GM12878 (cell line): ENCODE measurements at regions not wholly inside any gene's neighbourhood (a gene's known extent, or its start where the extent isn't known, plus 50 kb on each side); places are given as distances from the start of the nearest gene placed in this dataset.

ENCODE experiments used
- ATAC-seq: fragments of 200-7000 bp; cut with Tn5 transposase; 3 replicates; pipeline ENCODE4 v1.9.1; 2020; ENCODE audit warnings: mild to moderate bottlenecking, moderate library complexity
- BruUV-seq: library from RNA; stranded (reverse); fragments of 400-500 nt; replicated peaks from 2 replicates; lab custom pipeline; 2021; lab: Mats Ljungman, UMichigan
- CTCF ChIA-PET: fragments of 300-600 bp; sonication (Branson Sonifier 250); formaldehyde crosslinking; extraction: SDS; loops from one replicate; lab custom pipeline; 2021; ENCODE audit warnings: inconsistent platforms; lab: Yijun Ruan, JAX
- POLR2A ChIA-PET: fragments of 350-600 bp; formaldehyde crosslinking; extraction: SDS; loops from one replicate; lab custom pipeline; 2021; ENCODE audit warnings: inconsistent platforms; lab: Charles Lee
- RAD21 ChIA-PET: fragments of 300-600 bp; sonication (Branson Sonifier 250); formaldehyde crosslinking; loops from one replicate; lab custom pipeline; 2023; ENCODE audit warnings: antibody characterized with exemption; ENCODE audit not compliant: unreplicated experiment; lab: Charles Lee
- SMC1A ChIA-PET: fragments of 300-600 bp; sonication (Branson Sonifier 250); formaldehyde crosslinking; loops from one replicate; lab custom pipeline; 2023; ENCODE audit not compliant: unreplicated experiment, uncharacterized antibody; lab: Charles Lee
- DNase-seq: peaks from one replicate; pipeline ENCODE4 v3.0.0-alpha.2; 2011; ENCODE audit warnings: low read depth, low spot score
- FAIRE-seq: peaks from 3 replicates; lab custom pipeline; 2011; peaks lifted over from hg19 to GRCh38; lab: Jason Lieb, UNC
- H2AFZ ChIP-seq: 2 replicates; pipeline ENCODE4 v1.6.0; 2011; ENCODE audit warnings: low read depth, low read length, control low read depth; ENCODE audit not compliant: control insufficient read depth
- H3K27ac ChIP-seq: 2 replicates; pipeline ENCODE4 v1.5.1; 2011; ENCODE audit warnings: control low read depth; ENCODE audit not compliant: control insufficient read depth, insufficient read depth
- H3K27me3 ChIP-seq, 2 experiments: replicated peaks in 1 of 2; 2 replicates each; pipeline versions ENCODE4 v1.6.0 to v1.6.1; 2011; ENCODE audit warnings: low read length in 1 of 2; ENCODE audit not compliant: control insufficient read depth in 2 of 2, insufficient read depth in 2 of 2
- H3K36me3 ChIP-seq, 2 experiments: 2 replicates each; pipeline ENCODE4 v1.5.1; 2011; ENCODE audit warnings: low read length in 1 of 2; ENCODE audit not compliant: control insufficient read depth in 2 of 2, insufficient read depth in 2 of 2
- H3K4me1 ChIP-seq: 2 replicates; pipeline ENCODE4 v1.6.1; 2011; ENCODE audit warnings: mild to moderate bottlenecking, low read length, moderate library complexity, mixed read lengths; ENCODE audit not compliant: control insufficient read depth, insufficient read depth
- H3K4me2 ChIP-seq: 2 replicates; pipeline ENCODE4 v1.6.0; 2011; ENCODE audit warnings: control low read depth; ENCODE audit not compliant: control insufficient read depth, insufficient read depth
- H3K4me3 ChIP-seq: fragments of 200-600 bp; sonication (generic); 2 replicates; pipeline ENCODE4 v1.5.1; 2016
- H3K79me2 ChIP-seq: 2 replicates; pipeline ENCODE4 v1.6.0; 2011; ENCODE audit warnings: low read length; ENCODE audit not compliant: control insufficient read depth, insufficient read depth
- H3K9ac ChIP-seq: 2 replicates; pipeline ENCODE4 v1.8.0; 2011; ENCODE audit warnings: low read length, control low read depth, mixed read lengths; ENCODE audit not compliant: control insufficient read depth, insufficient read depth
- H3K9me3 ChIP-seq: replicated peaks from 3 replicates; pipeline ENCODE4 v1.5.1; 2011; ENCODE audit warnings: mild to moderate bottlenecking, low read length; ENCODE audit not compliant: control insufficient read depth, insufficient read depth
- H4K20me1 ChIP-seq: 2 replicates; pipeline ENCODE4 v1.6.0; 2011; ENCODE audit not compliant: control insufficient read depth, insufficient read depth
- CEBPB ChIP-seq, 2 experiments: fragments of 150-350 bp in 1 of 2; IDR thresholded peaks; 2 replicates each; pipeline ENCODE4 v1.6.1; 2012 to 2014; ENCODE audit warnings: low read depth in 2 of 2, low read length in 2 of 2, borderline replicate concordance in 1 of 2, inconsistent platforms in 1 of 2
- CHD2 ChIP-seq: IDR thresholded peaks from 2 replicates; pipeline ENCODE4 v1.6.1; 2011; ENCODE audit warnings: low read depth, low read length, improper control_type of control experiment, borderline replicate concordance
- ESRRA ChIP-seq: IDR thresholded peaks from 2 replicates; pipeline ENCODE4 v1.6.1; 2012; ENCODE audit warnings: mild to moderate bottlenecking, low read length, improper control_type of control experiment
- HDAC2 ChIP-seq: fragments of 200-600 bp; sonication (generic); IDR thresholded peaks from 2 replicates; pipeline ENCODE4 v1.6.1; 2017
- IRF4 ChIP-seq: IDR thresholded peaks from 2 replicates; pipeline ENCODE4 v1.6.1; 2011; ENCODE audit warnings: low read depth, low read length
- NFIC ChIP-seq: IDR thresholded peaks from 2 replicates; pipeline ENCODE4 v1.6.1; 2012; ENCODE audit warnings: low read depth, mild to moderate bottlenecking, inconsistent platforms, low read length, moderate library complexity
- REST ChIP-seq: IDR thresholded peaks from 2 replicates; pipeline ENCODE4 v1.6.1; 2012; ENCODE audit warnings: mild to moderate bottlenecking, low read depth, low read length
- SPI1 ChIP-seq: IDR thresholded peaks from 2 replicates; pipeline ENCODE4 v1.6.1; 2011; ENCODE audit warnings: low read depth, mild to moderate bottlenecking, low read length, moderate library complexity, borderline replicate concordance; ENCODE audit not compliant: insufficient read depth
- ZNF217 ChIP-seq: fragments of 450-650 bp; IDR thresholded peaks from 2 replicates; pipeline ENCODE4 v1.6.1; 2017; ENCODE audit warnings: antibody characterized with exemption, mild to moderate bottlenecking
- in situ Hi-C: fragments of 300-500 bp; cut with MboI; formaldehyde crosslinking; loops from 9 replicates; pipeline ENCODE4 v1.14.3; 2018; ENCODE audit warnings: mixed read lengths
- intact Hi-C: fragments of 100-400 bp; cut with micrococcal nuclease; formaldehyde crosslinking; loops from one replicate; pipeline ENCODE4 v1.14.2; 2022; ENCODE audit not compliant: unreplicated experiment
- TF ChIP-seq, protein P1 (sequence below): fragments of 450-650 bp; IDR thresholded peaks from 2 replicates; pipeline ENCODE4 v1.6.1; 2016; ENCODE audit warnings: mild to moderate bottlenecking
- TF ChIP-seq, protein P2 (sequence below): IDR thresholded peaks from 2 replicates; pipeline ENCODE4 v1.6.1; 2012; ENCODE audit warnings: low read depth, low read length, improper control_type of control experiment

DNA sequence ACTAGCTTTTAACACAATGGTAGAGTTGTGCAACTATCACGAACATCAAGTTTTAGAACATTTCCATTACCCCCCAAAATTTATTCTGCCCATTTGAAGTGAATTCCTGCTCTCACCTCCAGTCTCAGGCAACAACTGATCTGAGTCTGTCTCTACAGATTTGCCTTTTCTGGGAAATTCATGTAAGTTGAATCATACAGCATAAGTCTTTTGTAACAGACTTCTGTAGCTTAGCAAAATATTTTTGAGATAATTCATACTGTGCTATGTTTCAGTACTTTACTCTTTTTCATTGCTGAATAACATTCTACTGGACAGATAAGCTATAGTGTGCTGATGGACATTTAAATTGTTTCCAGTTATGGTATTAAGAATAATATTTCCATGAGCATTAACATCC is 447.3 kb upstream of the GJE1 start (continued):
- TF ChIP-seq REST, result no peak
- TF ChIP-seq NFIC, result no peak
- TF ChIP-seq ESRRA, result no peak
- TF ChIP-seq SPI1, result no peak
- TF ChIP-seq, protein P1, sequence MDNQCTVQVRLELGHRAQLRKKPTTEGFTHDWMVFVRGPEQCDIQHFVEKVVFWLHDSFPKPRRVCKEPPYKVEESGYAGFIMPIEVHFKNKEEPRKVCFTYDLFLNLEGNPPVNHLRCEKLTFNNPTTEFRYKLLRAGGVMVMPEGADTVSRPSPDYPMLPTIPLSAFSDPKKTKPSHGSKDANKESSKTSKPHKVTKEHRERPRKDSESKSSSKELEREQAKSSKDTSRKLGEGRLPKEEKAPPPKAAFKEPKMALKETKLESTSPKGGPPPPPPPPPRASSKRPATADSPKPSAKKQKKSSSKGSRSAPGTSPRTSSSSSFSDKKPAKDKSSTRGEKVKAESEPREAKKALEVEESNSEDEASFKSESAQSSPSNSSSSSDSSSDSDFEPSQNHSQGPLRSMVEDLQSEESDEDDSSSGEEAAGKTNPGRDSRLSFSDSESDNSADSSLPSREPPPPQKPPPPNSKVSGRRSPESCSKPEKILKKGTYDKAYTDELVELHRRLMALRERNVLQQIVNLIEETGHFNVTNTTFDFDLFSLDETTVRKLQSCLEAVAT, result no peak
- no peak for TF ChIP-seq ZNF217

DNA sequence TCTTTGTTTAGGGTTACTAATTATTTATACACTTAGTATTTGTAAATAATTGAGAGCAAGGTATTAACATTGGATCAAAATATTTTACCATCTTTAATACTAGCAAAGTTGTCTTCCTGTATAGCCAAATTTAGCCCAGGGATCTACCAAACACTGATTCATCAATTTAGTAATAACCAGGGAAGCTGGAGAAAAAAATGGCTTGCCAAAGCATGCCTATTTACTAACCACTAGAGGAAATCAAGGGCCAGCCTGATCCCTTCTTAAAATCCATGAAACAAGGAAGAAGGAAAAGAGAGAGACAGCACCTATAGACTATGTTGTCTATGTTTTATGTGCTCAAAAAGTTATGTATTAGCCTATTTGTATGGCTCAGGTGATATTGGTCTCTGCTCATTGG is 450.3 kb upstream of the GJE1 start:
- intact Hi-C loops, result no loop called here
- SMC1A ChIA-PET, result no interaction called here
- CTCF ChIA-PET, result no interaction called here
- Histone ChIP-seq H4K20me1 (no peaks in the 10 kb centered on the region), H3K9me3 (no peaks in the 10 kb centered on the region), H3K4me2 (no peak overlapping the region), H3K27ac (no peak overlapping the region), H2AFZ (no peak overlapping the region), H3K9ac (no peak overlapping the region), H3K79me2 (no peaks in the 10 kb centered on the region), H3K4me3 (no peak overlapping the region), H3K36me3 (no peaks in the 10 kb centered on the region), H3K27me3 (no peaks in the 10 kb centered on the region), H3K4me1 (no peaks in the 10 kb centered on the region)
- TF ChIP-seq HDAC2, result no peak
- TF ChIP-seq CHD2, result no peak
- TF ChIP-seq, protein P2, sequence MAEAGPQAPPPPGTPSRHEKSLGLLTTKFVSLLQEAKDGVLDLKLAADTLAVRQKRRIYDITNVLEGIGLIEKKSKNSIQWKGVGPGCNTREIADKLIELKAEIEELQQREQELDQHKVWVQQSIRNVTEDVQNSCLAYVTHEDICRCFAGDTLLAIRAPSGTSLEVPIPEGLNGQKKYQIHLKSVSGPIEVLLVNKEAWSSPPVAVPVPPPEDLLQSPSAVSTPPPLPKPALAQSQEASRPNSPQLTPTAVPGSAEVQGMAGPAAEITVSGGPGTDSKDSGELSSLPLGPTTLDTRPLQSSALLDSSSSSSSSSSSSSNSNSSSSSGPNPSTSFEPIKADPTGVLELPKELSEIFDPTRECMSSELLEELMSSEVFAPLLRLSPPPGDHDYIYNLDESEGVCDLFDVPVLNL, result no peak
- TF ChIP-seq IRF4, result no peak
- TF ChIP-seq CEBPB (IDR thresholded peaks at IDR 0.05; ENCODE audit: borderline replicate concordance in 1 of 2, low read depth in 2 of 2, low read length in 2 of 2), result no peak
- BruUV-seq, result no TSS peak
- FAIRE-seq, result no peak
- in situ Hi-C loops, result no loop called here
- no peak for ATAC-seq
- POLR2A ChIA-PET, result no interaction called here
- RAD21 ChIA-PET, result no interaction called here
- no peak for DNase-seq
